HG02852 (cell line): ENCODE measurements at regions not wholly inside any gene's neighbourhood (a gene's known extent, or its start where the extent isn't known, plus 50 kb on each side); places are given as distances from the start of the nearest gene placed in this dataset.

Experiments
- ATAC-seq: cut with Tn5 transposase; IDR thresholded peaks from one replicate; pipeline ENCODE4 v1.9.1; 2021; ENCODE audit warnings: mild to moderate bottlenecking, moderate library complexity; ENCODE audit not compliant: unreplicated experiment

DNA sequence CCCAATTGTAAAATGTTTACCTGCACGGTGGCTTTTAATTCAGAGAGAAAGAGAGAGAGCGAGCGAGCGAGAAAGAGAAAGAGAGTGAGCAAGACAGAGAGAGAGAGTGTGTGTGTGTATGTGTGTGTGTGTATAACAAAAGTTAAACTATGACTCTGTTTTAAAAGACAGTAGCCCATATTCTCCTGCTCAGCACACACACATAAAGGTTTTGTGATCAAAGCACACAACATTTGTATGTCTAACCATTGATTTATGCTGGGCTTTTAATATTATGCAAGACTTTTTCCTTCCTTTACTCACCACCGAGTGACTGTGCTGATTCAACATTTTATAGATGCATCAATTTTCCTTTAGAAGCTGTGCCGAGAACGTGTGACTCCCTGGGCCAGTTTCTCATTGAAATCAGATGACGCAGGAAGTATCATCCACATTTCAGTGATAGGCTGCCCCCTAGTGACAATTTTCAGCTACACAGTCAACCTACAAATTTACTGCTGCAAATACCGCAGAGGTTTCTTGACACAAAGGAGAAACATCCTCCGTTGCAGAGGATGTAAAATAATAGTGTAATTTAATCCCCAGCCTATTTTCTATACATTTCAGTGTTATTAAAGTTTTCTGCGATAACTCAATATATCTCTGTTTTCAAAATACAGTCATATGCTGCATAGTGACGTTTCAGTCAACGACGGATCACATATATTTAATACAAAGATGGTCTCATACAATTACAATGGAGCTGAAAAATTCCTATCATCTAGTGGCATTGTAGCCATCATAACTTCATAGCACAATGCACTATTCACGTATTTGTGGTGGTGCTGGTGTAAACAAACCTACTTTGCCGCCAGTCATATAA lies 165.9 kb upstream of the TANK start:
- ATAC-seq, result peak; percentile 93

DNA sequence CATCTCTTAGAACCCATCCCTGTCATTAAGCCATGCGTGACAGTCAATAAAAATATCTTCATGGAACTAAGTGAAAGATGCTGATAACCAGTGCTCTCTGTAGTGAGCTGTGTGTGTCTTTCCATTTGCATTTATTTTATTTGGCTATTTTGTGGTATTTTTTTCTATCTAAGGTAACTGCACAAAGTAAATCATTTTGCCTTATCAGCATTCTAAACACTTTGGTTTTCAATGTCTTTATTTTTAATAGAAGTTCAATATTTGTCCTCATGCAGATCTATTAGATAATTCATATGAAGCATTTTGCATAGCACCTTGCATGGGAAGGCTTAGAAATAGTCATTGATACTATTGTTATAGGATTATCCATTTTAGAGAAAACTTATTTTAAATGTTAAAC lies 163.6 kb upstream of the TANK start:
- ATAC-seq, result no peak

DNA sequence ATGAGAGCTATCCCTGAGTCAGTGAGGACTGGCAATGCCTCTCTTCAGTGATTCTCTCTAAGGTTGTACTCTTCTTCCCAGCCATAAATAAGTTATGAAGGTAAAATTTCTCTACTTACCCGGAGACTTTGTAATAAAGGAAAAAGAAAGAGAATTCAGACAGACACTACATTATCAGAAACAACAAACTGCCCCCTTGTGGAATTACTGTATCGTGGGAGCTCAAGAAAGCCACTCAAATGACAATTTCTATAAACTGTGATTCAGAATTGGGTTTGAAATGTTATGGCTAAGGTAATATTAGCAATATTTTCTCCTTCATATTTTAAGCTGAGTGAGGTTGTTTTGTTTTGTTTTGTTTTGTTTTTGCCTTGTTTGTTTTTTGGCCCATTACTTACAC lies 155.8 kb upstream of the TANK start:
- no peak for ATAC-seq

DNA sequence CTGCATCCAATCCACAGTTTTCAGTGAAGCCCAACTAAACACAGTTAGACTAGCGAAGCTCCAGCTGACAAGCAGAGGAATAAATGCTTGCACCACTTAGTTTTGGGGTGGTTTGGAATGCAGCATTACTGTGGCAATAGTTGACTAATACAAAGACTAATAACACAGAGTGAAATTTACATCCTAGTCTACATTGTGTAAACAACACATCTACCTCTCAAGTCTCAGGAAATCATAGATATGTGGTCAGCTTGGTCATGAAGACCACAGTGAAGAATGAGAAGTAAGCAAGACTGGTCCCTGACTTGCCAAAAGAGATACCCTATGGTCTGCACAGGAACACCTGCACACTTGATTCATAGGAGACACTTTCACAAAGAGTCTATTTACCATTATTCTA lies 155.1 kb upstream of the TANK start:
- ATAC-seq, result no peak

DNA sequence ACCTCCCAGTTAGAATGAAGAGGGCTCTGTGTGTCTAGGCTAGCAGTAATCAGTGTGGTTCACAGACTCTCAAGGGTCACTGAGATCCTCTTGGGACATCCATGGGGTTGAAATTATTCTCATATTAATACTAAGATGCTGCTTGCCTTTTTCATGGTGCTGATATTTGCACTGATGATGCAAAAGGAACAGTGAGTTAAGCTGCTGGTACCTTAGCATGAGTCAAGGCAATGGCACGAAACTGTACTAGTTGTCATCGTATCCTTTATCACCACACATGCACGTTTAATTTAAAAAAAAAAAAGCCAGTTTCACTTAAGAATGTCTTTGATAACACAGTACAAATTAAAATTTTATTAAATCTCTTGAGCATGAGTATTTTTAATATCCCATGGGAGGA lies 151.9 kb upstream of the TANK start:
- ATAC-seq, result no peak

DNA sequence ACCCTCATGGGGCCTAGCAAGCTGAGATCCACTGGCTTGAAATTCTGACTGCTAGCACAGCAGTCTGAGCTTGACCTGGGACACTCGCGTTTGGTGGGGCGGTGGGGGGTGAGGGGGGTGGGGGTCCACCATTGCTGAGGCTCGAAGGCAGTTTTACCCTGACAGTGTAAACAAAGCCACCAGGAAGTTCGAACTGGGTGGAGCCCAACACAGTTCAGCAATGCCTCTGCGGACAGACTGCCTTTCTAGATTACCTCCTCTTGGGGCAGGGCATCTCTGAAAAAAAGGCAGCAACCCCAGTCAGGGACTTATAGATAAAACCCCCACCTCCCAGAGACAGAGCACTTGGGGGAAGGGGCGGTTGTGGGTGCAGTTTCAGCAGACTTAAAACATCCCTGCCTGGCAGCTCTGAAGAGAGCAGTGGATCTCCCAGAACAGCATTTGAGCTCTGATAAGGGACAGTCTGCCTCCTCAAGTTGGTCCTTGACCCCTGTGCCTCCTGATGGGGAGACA lies 149.7 kb upstream of the TANK start:
- no peak for ATAC-seq

DNA sequence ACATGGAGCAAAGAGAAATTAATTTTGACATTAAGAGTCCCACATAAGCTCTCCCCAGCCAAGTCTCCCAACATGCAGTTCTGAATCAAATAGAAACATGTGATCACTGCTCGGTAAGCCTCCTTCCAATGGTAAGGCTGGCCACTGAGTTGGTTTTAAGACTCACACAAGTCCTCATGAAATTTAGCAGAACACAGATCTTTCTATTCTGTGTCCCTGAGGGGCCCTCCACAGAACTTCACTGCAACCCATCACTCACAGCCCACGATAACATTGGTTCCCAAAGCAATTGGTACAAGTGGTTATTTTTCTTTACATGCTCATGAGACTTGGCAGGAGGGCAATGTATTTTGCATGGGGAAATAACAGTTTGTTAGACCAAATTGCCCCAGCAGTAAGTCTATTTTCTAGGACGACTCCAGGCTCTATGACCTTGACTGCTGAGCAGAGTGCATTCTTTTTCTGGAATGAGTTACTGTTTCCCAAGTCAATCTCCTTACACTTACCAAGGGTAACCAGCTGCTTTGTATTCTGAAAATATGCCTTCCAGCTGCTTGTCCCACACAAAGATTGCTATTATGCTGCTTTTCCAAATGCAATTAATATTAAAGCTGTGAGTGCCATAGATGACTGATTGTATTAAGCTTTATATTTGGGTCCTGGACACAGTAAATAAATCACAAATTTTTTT lies 142.3 kb upstream of the TANK start:
- no peak for ATAC-seq

DNA sequence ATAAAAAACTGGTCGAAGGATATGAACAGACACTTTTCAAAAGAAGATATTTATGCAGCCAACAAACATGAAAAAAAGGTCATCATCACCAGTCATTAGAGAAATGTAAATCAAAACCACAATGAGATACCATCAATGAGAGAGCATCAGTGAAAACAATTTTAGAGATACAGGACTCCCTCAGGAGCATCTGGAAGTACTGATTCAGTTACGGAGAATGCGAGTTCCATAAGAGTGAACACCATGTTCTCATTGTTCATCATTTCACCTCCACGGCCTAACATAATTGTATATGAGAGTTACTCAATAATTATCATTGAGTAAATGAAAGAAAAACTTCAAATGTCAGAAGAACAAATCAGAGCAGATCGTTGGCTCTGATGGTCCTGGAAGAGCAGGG lies 140.9 kb upstream of the TANK start:
- no peak for ATAC-seq

DNA sequence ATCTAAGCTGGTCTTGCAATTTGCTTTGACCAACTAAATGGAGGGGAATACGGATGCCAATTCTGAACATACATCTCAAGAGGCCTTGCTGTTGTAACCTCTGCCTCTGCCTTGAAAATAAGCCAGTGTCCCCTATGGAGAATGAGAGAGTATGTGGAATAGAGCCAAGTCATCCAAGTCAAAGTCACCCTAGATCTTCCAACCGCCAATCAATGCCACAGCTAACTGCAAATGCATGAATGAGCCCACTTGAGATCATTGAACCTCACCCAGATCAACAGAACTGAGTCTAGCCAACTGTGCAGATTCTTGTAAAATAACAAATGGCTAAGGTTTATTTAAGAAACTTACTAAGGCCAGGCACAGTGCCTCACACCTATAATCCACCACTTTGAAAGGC lies 139.8 kb upstream of the TANK start:
- no peak for ATAC-seq

DNA sequence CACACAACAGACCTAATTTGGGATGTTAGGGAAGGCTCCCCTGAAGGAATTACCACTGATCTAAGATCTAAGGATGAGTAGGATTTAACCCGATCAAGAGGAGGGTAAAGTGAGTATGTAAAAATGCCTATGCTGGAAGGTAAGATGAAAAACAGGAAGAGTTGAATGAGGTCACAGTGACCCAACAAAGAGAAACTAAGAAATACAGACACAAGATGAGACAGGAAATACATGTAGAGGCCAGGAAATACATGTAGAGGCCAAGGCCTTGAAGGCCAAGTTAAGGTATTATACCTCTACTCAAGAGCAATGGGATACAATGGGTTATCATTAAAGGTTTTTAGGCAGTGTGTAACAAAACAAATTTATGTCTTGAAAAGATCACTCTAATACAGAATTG lies 131.6 kb upstream of the TANK start:
- no peak for ATAC-seq

DNA sequence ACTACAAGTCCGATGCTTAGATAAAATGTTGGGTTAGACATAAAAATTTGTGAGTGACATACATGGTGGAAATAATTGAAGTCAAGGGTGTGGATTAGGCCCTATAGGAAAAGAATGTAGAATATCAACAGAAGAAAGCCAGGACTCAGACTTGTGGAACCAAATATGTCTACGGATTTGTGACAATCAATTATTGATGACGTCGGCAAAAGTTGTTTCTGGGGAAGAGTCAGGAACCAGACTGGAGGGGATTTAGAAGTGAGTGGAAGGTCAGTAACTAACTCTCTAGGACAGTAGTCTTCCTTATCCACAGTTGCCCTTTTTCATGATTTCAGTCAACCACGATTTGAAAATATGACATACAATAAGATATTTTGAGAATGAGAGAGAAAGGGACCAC lies 130.9 kb upstream of the TANK start:
- no peak for ATAC-seq

DNA sequence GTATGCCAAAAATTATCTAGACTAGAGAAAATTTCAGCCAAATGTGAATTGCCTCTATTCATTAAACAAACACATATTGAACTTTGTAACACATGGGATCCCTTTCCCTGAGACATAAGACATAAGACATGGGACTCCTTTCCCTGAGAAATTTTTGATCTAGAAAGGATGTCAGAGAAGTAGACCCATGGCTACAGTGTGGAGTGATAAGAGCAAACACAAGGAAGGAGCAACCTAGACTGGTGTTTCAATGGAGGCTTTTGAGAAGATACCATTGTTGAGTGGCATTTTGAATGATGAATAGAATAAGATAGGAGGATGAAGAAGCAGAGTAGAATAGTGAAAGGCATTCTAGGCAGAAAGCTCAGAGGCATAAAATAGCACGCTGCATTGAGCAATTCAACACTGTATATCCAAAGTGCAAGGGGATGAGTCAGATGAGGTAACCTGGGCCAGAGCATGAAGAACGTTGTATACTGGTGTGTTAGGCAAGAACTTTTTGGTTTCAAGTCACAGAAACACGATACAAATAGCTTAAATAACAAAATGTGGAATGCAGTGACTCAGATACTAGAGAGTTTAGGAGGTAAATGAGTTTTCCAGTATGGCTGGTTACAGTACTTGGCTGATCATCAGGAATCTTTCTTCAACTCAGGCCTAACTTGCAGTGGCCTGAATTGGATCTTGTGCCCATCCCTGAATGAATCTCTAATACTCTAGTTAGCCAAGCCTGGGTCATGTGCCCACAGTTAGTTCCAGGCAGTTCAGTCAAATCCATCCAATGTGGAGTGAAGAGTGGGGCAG lies 129.8 kb upstream of the TANK start:
- no peak for ATAC-seq

DNA sequence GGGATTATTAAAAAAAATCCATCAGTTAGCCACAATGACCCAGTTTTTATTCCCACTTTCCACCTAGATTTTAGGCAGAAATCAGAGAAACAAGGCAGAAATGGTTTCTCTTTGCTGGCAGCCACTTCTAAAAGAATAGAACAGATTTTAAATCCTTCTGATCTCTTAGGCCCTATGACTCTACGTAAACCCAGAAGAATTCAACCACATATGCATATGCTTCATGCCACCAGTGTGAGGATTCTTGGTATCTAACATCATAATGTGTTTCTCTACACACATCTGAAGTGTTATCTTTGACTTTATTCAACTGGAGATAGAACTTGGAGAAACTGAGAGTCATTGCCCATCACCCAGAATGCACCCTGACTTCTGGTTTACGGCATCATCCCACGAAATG lies 128.7 kb upstream of the TANK start:
- no peak for ATAC-seq

DNA sequence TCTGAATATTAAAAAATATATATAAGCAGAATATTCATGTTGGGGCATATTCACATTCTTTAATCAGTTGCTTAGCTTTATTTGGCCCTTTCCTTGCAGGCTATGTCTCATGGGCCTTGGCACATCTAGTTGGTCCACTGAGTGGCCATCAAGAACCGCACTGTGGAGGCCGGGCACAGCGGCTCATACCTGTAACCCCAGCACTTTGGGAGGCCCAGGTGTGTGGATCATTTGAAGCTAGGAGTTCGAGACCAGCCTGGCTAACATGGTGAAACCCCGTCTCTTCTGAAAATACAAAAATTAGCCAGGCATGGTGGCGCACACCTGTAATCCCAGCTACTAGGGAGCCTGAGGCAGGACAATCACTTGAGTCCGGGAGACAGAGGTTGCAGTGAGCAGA lies 127.6 kb upstream of the TANK start:
- no peak for ATAC-seq

DNA sequence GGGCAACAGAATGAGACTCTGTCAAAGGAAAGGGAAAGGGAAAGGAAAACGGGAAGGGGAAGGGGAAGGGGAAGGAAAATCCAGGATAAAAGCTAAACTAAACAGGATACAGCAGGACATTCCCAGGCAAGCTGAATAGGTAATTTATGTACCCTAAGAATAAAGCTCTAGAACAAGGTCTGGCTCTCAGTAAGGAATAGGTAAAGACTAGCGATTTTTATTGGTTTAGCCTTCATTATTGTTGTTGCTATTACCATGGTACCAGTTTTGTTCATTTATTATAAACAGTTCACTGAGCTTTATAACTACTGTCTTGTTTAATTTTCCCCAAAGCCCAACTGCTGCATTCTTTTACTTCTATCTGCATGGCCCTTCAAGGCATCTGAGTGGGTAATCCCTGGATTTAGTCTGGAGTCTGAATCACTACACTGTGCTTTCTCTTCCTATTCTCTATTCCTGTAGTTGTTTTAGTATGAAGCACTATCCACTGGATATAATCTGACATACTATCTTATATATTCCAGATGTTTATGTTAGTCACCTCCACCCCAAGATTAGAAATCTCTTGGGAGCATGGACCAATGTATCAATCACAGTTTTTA lies 127.1 kb upstream of the TANK start:
- no peak for ATAC-seq

DNA sequence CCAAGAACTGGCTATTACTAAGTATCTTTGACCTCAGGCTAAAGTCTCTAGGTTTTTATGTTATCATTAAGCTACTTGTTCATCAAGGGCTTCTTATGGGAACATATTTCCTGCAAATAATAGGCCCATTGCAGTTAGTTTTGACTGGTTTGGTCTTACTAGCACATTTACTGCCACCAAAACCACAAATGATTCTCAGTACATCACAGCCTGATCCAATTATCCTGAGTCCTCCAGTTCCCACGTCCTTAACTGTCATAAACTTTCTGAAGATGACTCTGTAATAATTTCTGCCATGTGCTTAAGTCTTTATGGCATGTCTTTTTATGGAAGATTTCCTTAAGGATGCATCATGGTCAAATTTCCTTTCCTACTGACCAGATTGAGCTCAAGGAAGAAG lies 123.3 kb upstream of the TANK start:
- no peak for ATAC-seq

DNA sequence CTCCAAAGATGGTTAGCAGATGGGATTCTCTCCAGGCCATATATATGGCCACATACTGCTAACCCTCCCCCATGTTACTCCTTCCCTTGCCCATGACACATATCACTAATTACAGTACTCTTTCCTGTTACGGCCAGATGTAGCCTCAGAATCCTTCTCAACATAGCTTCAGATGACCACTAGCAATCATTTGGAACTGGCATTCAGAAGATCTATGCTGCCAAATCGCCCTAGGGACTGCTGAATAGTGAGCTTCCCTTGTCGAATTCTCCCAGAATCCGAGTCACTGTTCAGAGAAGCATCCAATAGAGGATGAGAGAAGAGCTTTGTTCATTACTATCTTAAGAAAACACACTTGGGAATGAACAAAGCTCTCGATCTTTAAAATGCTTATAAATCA lies 121.2 kb upstream of the TANK start:
- ATAC-seq, result no peak

DNA sequence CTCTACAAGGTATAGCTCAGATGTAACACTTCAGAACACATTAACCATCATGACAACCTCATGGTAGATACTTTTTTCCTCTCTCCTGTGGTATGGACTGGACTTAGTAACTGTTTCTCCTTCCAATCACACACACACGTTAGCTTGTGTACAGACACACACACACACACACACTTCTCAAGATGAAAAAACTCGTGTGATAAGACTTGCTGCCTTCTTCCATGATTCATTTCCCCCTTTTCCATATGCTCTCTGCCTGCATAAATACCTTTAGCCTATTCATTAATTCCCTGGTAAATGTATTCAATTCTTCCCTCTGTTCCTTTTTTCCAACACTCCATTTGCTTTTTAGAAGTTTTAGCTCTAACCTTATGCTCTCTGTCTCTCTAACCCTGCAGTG lies 118.9 kb upstream of the TANK start:
- ATAC-seq, result no peak

DNA sequence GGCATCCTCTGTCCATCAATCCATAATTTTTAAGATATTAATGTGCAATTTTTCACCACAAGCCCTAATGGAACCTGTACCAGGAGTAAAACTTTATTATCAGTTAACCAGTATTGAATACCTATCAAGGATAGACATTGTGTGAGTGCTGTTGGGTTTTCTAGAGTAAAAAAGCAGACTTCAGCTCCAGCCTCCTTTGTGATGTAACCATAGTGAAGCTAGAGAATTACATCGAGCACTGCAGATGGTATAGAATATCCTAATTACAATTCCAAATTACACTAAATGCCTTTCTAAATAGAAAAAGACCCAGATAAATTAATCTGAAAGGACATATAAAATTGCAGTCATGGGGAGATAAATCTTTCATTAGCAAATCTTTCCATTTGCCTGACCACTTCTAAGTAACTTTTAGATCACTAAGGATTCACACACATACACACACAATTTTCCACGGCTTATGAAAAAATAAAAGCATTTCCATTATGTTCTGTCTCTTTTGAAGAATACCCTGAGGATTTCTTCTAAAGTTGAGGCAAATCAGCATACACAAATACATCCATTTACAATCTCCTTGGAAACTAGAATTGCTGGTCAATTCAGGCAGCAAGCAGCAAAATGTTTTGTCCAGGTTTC lies 117.1 kb upstream of the TANK start:
- no peak for ATAC-seq

DNA sequence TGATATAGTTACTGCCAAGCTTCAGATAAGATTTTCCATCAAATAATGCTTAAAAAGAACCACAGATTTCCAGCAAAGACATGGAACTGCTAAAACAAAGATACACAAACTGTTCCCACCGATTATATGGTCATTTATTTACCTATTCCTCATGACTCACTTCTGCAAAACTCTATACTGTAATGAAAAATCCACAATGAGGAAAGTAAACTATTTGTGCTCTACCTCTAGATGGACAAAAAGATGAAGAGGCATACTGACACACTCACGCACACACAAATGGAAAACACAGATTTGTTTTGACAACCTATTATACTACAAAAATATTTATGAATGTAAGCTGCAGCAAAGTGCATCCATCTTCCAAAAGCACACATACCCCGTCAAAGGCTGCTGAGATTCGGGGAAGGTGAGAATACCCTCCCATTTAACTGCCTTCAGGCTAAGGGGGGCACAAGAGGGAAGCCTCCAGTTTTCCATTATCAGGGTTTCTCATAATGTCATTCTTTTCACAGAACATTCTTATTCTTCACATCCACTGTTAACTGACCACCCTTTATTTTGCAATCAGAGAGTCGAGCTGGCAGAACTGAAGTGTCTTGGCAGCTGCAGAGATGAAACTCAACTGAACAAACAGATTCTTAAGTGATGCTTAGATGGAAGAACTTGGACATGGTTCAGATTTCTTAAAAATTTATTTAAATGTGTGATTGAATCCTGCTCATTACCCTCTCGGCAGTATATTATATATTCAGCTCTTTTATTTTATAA lies 115.9 kb upstream of the TANK start:
- ATAC-seq, result no peak
